NT2/D1 (cell line): ENCODE measurements at regions not wholly inside any gene's neighbourhood (a gene's known extent, or its start where the extent isn't known, plus 50 kb on each side); places are given as distances from the start of the nearest gene placed in this dataset.

Experiments used
- DNase-seq: peaks from one replicate; pipeline ENCODE4 v3.0.0-alpha.2; 2011; ENCODE audit warnings: low read depth, low spot score
- H3K27me3 ChIP-seq: 2 replicates; pipeline ENCODE4 v1.6.0; 2011; ENCODE audit warnings: mild to moderate bottlenecking; ENCODE audit not compliant: insufficient read length, insufficient read depth
- H3K36me3 ChIP-seq: 2 replicates; pipeline ENCODE4 v1.6.1; 2011; ENCODE audit warnings: mild to moderate bottlenecking, low read length, mixed read lengths; ENCODE audit not compliant: insufficient read depth, insufficient read length
- H3K4me1 ChIP-seq: 2 replicates; pipeline ENCODE4 v1.5.1; 2011; ENCODE audit not compliant: insufficient read depth, insufficient read length
- H3K4me3 ChIP-seq: 2 replicates; pipeline ENCODE4 v1.5.1; 2011; ENCODE audit warnings: low read depth; ENCODE audit not compliant: insufficient read length
- H3K9ac ChIP-seq: 2 replicates; pipeline ENCODE4 v1.6.0; 2011; ENCODE audit warnings: low read depth; ENCODE audit not compliant: insufficient read length
- H3K9me3 ChIP-seq: 2 replicates; pipeline ENCODE4 v1.5.1; 2011; ENCODE audit warnings: mild to moderate bottlenecking, low read length; ENCODE audit not compliant: insufficient read depth
- SUZ12 ChIP-seq: IDR thresholded peaks from 2 replicates; pipeline ENCODE4 v1.6.1; 2011; ENCODE audit not compliant: insufficient read length, insufficient read depth; ENCODE audit errors: extremely low read depth
- YY1 ChIP-seq: IDR thresholded peaks from 2 replicates; pipeline ENCODE4 v1.6.1; 2011; ENCODE audit not compliant: insufficient read length, insufficient read depth
- ZNF274 ChIP-seq: IDR thresholded peaks from 2 replicates; pipeline ENCODE4 v1.6.1; 2011; ENCODE audit warnings: mild to moderate bottlenecking, low read depth, low read length

DNA sequence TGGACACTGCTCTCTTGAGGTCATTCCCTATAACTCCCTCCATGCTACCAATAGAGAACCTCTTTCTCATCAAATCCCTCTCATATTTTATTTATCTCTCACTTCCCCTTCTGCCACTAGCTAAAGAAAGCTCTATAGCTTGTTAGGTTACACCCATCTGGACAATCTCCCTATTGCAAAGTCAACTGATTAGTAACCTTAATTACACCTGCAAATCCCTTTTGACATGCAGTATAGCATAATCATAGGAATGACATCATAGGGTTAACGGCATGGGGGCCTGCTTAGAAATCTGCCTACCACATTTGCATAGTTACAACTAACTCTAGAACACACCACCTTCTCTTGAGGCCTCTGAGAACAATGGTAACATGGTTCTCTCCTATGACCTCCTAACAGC is 181.2 kb downstream of the EMP1 start:
- no peaks in the 10 kb centered on the region for H3K36me3 ChIP-seq
- TF ChIP-seq ZNF274 = no peak
- no peak overlapping the region for H3K9ac ChIP-seq
- no peaks in the 10 kb centered on the region for H3K4me1 ChIP-seq
- H3K9me3 ChIP-seq = peaks cover 20% of the 10 kb centered on the region
- no peaks in the 10 kb centered on the region for H3K27me3 ChIP-seq
- no peak overlapping the region for H3K4me3 ChIP-seq
- no peak for DNase-seq

- Histone ChIP-seq H3K4me3 (no peak overlapping the region), H3K4me1 (no peaks in the 10 kb centered on the region), H3K27me3 (peaks cover under 1% of the 10 kb centered on the region), H3K36me3 (no peaks in the 10 kb centered on the region), H3K9me3 (peaks cover 20% of the 10 kb centered on the region), H3K9ac (no peak overlapping the region)
- no peak for DNase-seq
- TF ChIP-seq ZNF274 = no peak
- no peak for TF ChIP-seq YY1
- no peak for TF ChIP-seq SUZ12
Measured at GRCh38 chr12:13376610-13377373, 180.3 kb downstream of the EMP1 start.

DNA sequence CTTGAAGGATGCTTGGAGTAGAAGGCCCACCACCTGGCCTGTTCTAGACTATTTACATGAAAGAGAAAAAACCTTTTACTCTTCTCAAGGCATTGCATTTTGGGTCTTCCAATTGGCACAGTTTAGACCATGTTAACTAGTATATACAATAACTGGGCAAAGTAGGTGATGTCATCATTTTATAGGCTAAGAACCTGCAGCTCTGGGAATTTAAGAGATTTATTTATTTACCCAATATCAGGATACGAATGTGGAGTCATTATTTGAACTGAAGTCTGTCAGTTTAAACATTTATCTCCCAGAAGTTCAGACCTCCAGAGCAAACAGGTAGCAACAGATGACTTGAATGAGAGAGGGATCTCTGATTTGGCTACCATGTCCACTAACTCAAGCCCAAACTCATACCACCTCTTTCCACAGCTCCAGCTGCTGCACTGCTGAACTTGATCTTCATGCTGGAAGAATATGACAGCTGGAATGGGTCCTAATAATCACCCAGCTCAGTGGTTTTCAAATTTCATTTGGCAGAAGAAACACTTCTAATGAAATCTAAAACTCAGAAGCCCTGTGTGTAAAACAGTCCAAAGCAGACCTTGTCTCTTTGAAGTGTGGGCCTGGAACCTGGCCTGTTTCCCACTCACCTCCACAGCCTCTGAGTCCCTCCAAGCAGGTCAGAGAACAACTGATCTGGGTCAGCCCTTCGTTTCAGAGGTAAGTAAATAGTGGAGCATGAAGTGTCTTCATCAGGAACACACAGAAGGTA is 179.2 kb downstream of the EMP1 start:
- H3K4me1 ChIP-seq = no peaks in the 10 kb centered on the region
- TF ChIP-seq ZNF274 = no peak
- peaks cover 20% of the 10 kb centered on the region for H3K9me3 ChIP-seq
- no peak for DNase-seq
- H3K9ac ChIP-seq = no peak overlapping the region
- H3K36me3 ChIP-seq = no peaks in the 10 kb centered on the region
- no peak overlapping the region for H3K4me3 ChIP-seq
- H3K27me3 ChIP-seq = peaks cover 3% of the 10 kb centered on the region

- peaks cover 3% of the 10 kb centered on the region for H3K27me3 ChIP-seq
- no peak for DNase-seq
- no peak overlapping the region for H3K4me3 ChIP-seq
- H3K4me1 ChIP-seq = no peaks in the 10 kb centered on the region
- peaks cover 20% of the 10 kb centered on the region for H3K9me3 ChIP-seq
- no peaks in the 10 kb centered on the region for H3K36me3 ChIP-seq
- TF ChIP-seq ZNF274 (no peak), SUZ12 (no peak), YY1 (no peak)
- no peak overlapping the region for H3K9ac ChIP-seq
Measured at GRCh38 chr12:13374793-13375192, 178.3 kb downstream of the EMP1 start.

- Histone ChIP-seq H3K36me3 (no peaks in the 10 kb centered on the region), H3K4me3 (no peak overlapping the region), H3K9me3 (peaks cover 20% of the 10 kb centered on the region), H3K9ac (no peak overlapping the region), H3K27me3 (peaks cover 3% of the 10 kb centered on the region), H3K4me1 (no peaks in the 10 kb centered on the region)
- DNase-seq = no peak
- TF ChIP-seq SUZ12 (no peak), YY1 (no peak), ZNF274 (no peak)
Measured at GRCh38 chr12:13373803-13374202, 177.3 kb downstream of the EMP1 start.

DNA sequence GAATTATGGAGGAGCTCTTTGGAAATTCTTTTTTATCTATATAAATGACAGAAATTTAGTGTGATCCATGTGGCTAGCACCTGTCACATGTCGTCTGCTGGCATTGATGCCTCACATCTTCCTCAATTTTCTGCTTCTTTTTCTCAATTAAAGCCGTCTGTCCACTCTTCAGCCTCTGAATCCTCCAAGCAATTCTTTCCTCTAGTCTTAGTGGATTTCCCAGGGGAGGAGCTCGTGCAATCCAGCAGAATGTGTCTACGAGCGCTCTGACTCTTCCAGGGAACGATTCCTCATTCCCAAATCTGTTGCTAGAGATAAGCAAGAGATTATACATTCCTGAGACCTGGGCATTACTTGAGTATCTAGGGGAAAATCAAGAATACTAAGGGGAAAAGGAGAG is 176.6 kb downstream of the EMP1 start:
- Histone ChIP-seq H3K4me3 (no peak overlapping the region), H3K4me1 (no peaks in the 10 kb centered on the region), H3K9me3 (peaks cover 17% of the 10 kb centered on the region), H3K9ac (no peak overlapping the region), H3K36me3 (no peaks in the 10 kb centered on the region), H3K27me3 (peaks cover 3% of the 10 kb centered on the region)
- no peak for DNase-seq
- TF ChIP-seq SUZ12 (no peak), ZNF274 (no peak), YY1 (no peak)

- no peaks in the 10 kb centered on the region for H3K4me1 ChIP-seq
- H3K27me3 ChIP-seq = peaks cover 3% of the 10 kb centered on the region
- no peaks in the 10 kb centered on the region for H3K36me3 ChIP-seq
- H3K9me3 ChIP-seq = peaks cover 10% of the 10 kb centered on the region
- no peak overlapping the region for H3K4me3 ChIP-seq
- no peak overlapping the region for H3K9ac ChIP-seq
- DNase-seq = no peak
- TF ChIP-seq YY1 (no peak), SUZ12 (no peak), ZNF274 (no peak)
Measured at GRCh38 chr12:13372386-13372785, 175.9 kb downstream of the EMP1 start.
